ENCODE measurements at regions not wholly inside any gene's neighbourhood (a gene's known extent, or its start where the extent isn't known, plus 50 kb on each side); places are given as distances from the start of the nearest gene placed in this dataset.

GRCh38 chr2:206863716-206864115 lies 75.6 kb upstream of the CPO start:
- no peak overlapping the region for H3K27ac Mint-ChIP-seq
- intact Hi-C loops (cut with DNase I, micrococcal nuclease): no loop called here
- H3K4me3 Mint-ChIP-seq: no peak overlapping the region
- no peaks in the 10 kb centered on the region for H3K9me3 Mint-ChIP-seq (ENCODE audit: low read depth)
- ChIA-PET CTCF (interaction anchor here (0.8 kb wide), 1 partner anchor 11 kb away, joined by 3 read pairs; no protein-coding TSS in a partner anchor), POLR2A (no interaction called here)
- DNase-seq: no peak
- ATAC-seq: no peak
- H3K27me3 Mint-ChIP-seq: no peaks in the 10 kb centered on the region
- H3K4me1 Mint-ChIP-seq: peaks cover 12% of the 10 kb centered on the region
- H3K36me3 Mint-ChIP-seq (ENCODE audit: low read depth): no peaks in the 10 kb centered on the region

- Mint-ChIP-seq H3K9me3 (ENCODE audit: low read depth) (no peaks in the 10 kb centered on the region), H3K4me1 (no peaks in the 10 kb centered on the region), H3K36me3 (ENCODE audit: low read depth) (no peaks in the 10 kb centered on the region), H3K4me3 (no peak overlapping the region), H3K27ac (no peak overlapping the region), H3K27me3 (no peaks in the 10 kb centered on the region)
- no peak for ATAC-seq
- CTCF ChIA-PET: no interaction called here
- POLR2A ChIA-PET: no interaction called here
- DNase-seq: no peak
- intact Hi-C loops (cut with DNase I, micrococcal nuclease): no loop called here
Measured at GRCh38 chr2:206867006-206867405, 72.3 kb upstream of the CPO start.

- ChIA-PET CTCF (no interaction called here), POLR2A (no interaction called here)
- H3K27ac Mint-ChIP-seq: no peak overlapping the region
- H3K4me1 Mint-ChIP-seq: no peaks in the 10 kb centered on the region
- ATAC-seq (no peak), DNase-seq (no peak)
- no peak overlapping the region for H3K4me3 Mint-ChIP-seq
- H3K27me3 Mint-ChIP-seq: no peaks in the 10 kb centered on the region
- H3K9me3 Mint-ChIP-seq (ENCODE audit: low read depth): no peaks in the 10 kb centered on the region
- no peaks in the 10 kb centered on the region for H3K36me3 Mint-ChIP-seq (ENCODE audit: low read depth)
- intact Hi-C loops (cut with DNase I, micrococcal nuclease): no loop called here
Measured at GRCh38 chr2:206869824-206870495, 69.4 kb upstream of the CPO start.

GRCh38 chr2:206873423-206873822 lies 65.9 kb upstream of the CPO start:
- no peak for DNase-seq
- intact Hi-C loops (cut with DNase I, micrococcal nuclease): no loop called here
- ChIA-PET POLR2A (no interaction called here), CTCF (interaction anchor here (1.2 kb wide), 1 partner anchor 73 kb away, joined by 3 read pairs; no protein-coding TSS in a partner anchor)
- Mint-ChIP-seq H3K27me3 (no peaks in the 10 kb centered on the region), H3K4me3 (no peak overlapping the region), H3K27ac (no peak overlapping the region), H3K36me3 (ENCODE audit: low read depth) (no peaks in the 10 kb centered on the region), H3K4me1 (no peaks in the 10 kb centered on the region), H3K9me3 (ENCODE audit: low read depth) (no peaks in the 10 kb centered on the region)
- no peak for ATAC-seq

GRCh38 chr2:206875701-206876100 lies 63.6 kb upstream of the CPO start:
- intact Hi-C loops (cut with DNase I, micrococcal nuclease): no loop called here
- Mint-ChIP-seq H3K27ac (no peak overlapping the region), H3K9me3 (ENCODE audit: low read depth) (no peaks in the 10 kb centered on the region), H3K27me3 (no peaks in the 10 kb centered on the region), H3K36me3 (ENCODE audit: low read depth) (no peaks in the 10 kb centered on the region), H3K4me1 (no peaks in the 10 kb centered on the region), H3K4me3 (no peak overlapping the region)
- CTCF ChIA-PET: interaction anchor here (0.6 kb wide), 1 partner anchor 8 kb away, joined by 3 read pairs; no protein-coding TSS in a partner anchor
- ATAC-seq (no peak), DNase-seq (no peak)
- POLR2A ChIA-PET: no interaction called here

- DNase-seq (no peak), ATAC-seq (no peak)
- no peak overlapping the region for H3K4me3 Mint-ChIP-seq
- ChIA-PET CTCF (no interaction called here), POLR2A (no interaction called here)
- no peaks in the 10 kb centered on the region for H3K9me3 Mint-ChIP-seq (ENCODE audit: low read depth)
- H3K27ac Mint-ChIP-seq: no peak overlapping the region
- no peaks in the 10 kb centered on the region for H3K27me3 Mint-ChIP-seq
- no peaks in the 10 kb centered on the region for H3K4me1 Mint-ChIP-seq
- H3K36me3 Mint-ChIP-seq (ENCODE audit: low read depth): no peaks in the 10 kb centered on the region
- intact Hi-C loops (cut with DNase I, micrococcal nuclease): no loop called here
Measured at GRCh38 chr2:206876216-206876860, 63.0 kb upstream of the CPO start.

GRCh38 chr2:206881708-206882410 lies 57.5 kb upstream of the CPO start:
- H3K4me1 Mint-ChIP-seq: no peaks in the 10 kb centered on the region
- CTCF ChIA-PET: interaction anchor here (0.7 kb wide), 1 partner anchor 1226 kb away, joined by 3 read pairs; no protein-coding TSS in a partner anchor
- POLR2A ChIA-PET: no interaction called here
- H3K27ac Mint-ChIP-seq: no peak overlapping the region
- ATAC-seq (no peak), DNase-seq (no peak)
- H3K27me3 Mint-ChIP-seq: no peaks in the 10 kb centered on the region
- no peaks in the 10 kb centered on the region for H3K9me3 Mint-ChIP-seq (ENCODE audit: low read depth)
- H3K36me3 Mint-ChIP-seq (ENCODE audit: low read depth): no peaks in the 10 kb centered on the region
- intact Hi-C loops (cut with DNase I, micrococcal nuclease): no loop called here
- H3K4me3 Mint-ChIP-seq: no peak overlapping the region

GRCh38 chr2:206886696-206887095 lies 52.6 kb upstream of the CPO start:
- CTCF ChIA-PET: no interaction called here
- intact Hi-C loops (cut with DNase I, micrococcal nuclease): no loop called here
- ATAC-seq (no peak), DNase-seq (no peak)
- no peak overlapping the region for H3K4me3 Mint-ChIP-seq
- H3K36me3 Mint-ChIP-seq (ENCODE audit: low read depth): no peaks in the 10 kb centered on the region
- H3K27ac Mint-ChIP-seq: no peak overlapping the region
- no peaks in the 10 kb centered on the region for H3K9me3 Mint-ChIP-seq (ENCODE audit: low read depth)
- POLR2A ChIA-PET: no interaction called here
- H3K27me3 Mint-ChIP-seq: no peaks in the 10 kb centered on the region
- no peaks in the 10 kb centered on the region for H3K4me1 Mint-ChIP-seq

- Mint-ChIP-seq H3K36me3 (ENCODE audit: low read depth) (no peaks in the 10 kb centered on the region), H3K9me3 (ENCODE audit: low read depth) (no peaks in the 10 kb centered on the region), H3K4me1 (no peaks in the 10 kb centered on the region), H3K27me3 (no peaks in the 10 kb centered on the region), H3K4me3 (no peak overlapping the region), H3K27ac (no peak overlapping the region)
- intact Hi-C loops (cut with DNase I, micrococcal nuclease): no loop called here
- no peak for ATAC-seq
- ChIA-PET POLR2A (no interaction called here), CTCF (interaction anchor here (0.5 kb wide), 1 partner anchor 327 kb away, joined by 3 read pairs; no protein-coding TSS in a partner anchor)
- no peak for DNase-seq
Measured at GRCh38 chr2:206887745-206888144, 51.6 kb upstream of the CPO start.
